ENCODE measurements at regions not wholly inside any gene's neighbourhood (a gene's known extent, or its start where the extent isn't known, plus 50 kb on each side); places are given as distances from the start of the nearest gene placed in this dataset.
A peak's percentile ranks its signal among the peaks of the same experiment; 100 is the strongest.

DNA sequence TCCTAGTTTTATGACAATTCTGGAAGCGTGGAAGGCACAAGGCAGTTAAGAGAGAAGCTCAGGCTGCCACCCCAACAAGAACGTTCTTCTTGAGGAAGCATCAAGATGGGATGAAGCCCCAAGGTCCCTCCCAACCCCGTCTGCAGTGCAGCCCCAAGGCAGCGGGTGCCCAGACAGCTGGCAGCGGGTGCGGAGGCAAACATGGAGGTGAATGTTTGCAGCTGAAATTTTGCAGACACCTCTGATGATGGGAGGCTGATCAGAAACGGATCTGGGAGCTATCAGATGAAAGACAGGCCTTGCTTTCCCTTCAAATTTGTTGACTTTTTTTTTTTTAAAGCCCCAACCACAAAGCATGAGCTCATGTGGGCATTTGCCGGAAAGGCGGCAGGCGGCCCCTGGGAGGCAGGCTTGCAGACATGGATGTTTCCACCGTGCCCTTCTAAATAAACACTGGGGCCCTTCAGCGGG lies 230.7 kb upstream of the RTL1 start:
- H3K4me3 ChIP-seq, result no peak overlapping the region
- H3K36me3 ChIP-seq, result no peaks in the 10 kb centered on the region
- no peaks in the 10 kb centered on the region for H3K4me1 ChIP-seq
- H3K9me3 ChIP-seq, result no peaks in the 10 kb centered on the region
- whole genome bisulfite sequencing, 5 donors, result 66 to 75% (median 70%) methylated on average over 11 to 12 of the region's 12 CpGs
- no peak for TF ChIP-seq POLR2A (IDR thresholded peaks at IDR 0.05)
- no peak for TF ChIP-seq POLR2AphosphoS5 (IDR thresholded peaks at IDR 0.05)
- no peak for TF ChIP-seq EP300 (IDR thresholded peaks at IDR 0.05)
- TF ChIP-seq, protein P1, sequence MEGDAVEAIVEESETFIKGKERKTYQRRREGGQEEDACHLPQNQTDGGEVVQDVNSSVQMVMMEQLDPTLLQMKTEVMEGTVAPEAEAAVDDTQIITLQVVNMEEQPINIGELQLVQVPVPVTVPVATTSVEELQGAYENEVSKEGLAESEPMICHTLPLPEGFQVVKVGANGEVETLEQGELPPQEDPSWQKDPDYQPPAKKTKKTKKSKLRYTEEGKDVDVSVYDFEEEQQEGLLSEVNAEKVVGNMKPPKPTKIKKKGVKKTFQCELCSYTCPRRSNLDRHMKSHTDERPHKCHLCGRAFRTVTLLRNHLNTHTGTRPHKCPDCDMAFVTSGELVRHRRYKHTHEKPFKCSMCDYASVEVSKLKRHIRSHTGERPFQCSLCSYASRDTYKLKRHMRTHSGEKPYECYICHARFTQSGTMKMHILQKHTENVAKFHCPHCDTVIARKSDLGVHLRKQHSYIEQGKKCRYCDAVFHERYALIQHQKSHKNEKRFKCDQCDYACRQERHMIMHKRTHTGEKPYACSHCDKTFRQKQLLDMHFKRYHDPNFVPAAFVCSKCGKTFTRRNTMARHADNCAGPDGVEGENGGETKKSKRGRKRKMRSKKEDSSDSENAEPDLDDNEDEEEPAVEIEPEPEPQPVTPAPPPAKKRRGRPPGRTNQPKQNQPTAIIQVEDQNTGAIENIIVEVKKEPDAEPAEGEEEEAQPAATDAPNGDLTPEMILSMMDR (IDR thresholded peaks at IDR 0.05), result no peak
- intact Hi-C loops (cut with DNase I; ENCODE audit: low total_unique reads), result no loop called here
- peaks cover 0 to 44% (median 3%) of the 10 kb centered on the region in 3 donors for H3K27me3 ChIP-seq
- H3K27ac ChIP-seq, result no peak overlapping the region
- DNase-seq, result peak in 1 of 2 donors; percentile 46

DNA sequence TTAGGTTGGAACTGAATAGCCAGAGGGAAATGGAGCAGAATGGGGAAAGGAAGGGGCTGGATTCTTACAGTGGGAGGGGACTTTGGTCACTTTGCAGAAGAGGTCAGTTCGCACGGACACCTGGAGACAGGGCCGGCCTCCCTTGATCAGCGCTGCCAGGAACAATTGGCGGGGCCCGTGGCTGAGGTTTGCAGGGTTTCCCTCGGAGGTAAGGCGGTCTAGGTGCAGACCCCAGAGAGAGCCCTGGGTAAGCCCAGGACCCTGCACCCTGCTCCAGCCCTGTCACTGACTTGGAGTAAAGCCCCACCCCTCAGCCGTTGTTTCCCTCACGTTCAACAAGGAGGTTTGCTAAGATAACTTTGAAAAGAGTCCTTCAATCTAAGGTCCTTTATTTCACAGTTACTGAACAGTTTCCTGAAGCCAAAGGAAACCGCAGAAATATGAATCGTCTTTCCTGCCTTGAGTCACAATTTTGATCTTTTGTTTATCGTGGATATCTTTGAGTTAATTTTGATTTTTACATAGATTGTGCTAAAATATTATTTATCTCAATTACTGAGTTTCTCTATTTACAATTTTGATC lies 231.4 kb upstream of the RTL1 start:
- WGBS, 5 donors, result 35 to 55% (median 39%) methylated on average over 13 of the region's 13 CpGs
- no peaks in the 10 kb centered on the region for H3K36me3 ChIP-seq
- TF ChIP-seq POLR2A (IDR thresholded peaks at IDR 0.05), result no peak
- no peak overlapping the region for H3K27ac ChIP-seq
- no peak overlapping the region for H3K4me3 ChIP-seq
- intact Hi-C loops (cut with DNase I; ENCODE audit: low total_unique reads), result no loop called here
- peaks cover 0 to 36% (median 3%) of the 10 kb centered on the region in 3 donors for H3K27me3 ChIP-seq
- H3K9me3 ChIP-seq, result no peaks in the 10 kb centered on the region
- no peaks in the 10 kb centered on the region for H3K4me1 ChIP-seq
- peak; percentile 1 to 23 for DNase-seq

DNA sequence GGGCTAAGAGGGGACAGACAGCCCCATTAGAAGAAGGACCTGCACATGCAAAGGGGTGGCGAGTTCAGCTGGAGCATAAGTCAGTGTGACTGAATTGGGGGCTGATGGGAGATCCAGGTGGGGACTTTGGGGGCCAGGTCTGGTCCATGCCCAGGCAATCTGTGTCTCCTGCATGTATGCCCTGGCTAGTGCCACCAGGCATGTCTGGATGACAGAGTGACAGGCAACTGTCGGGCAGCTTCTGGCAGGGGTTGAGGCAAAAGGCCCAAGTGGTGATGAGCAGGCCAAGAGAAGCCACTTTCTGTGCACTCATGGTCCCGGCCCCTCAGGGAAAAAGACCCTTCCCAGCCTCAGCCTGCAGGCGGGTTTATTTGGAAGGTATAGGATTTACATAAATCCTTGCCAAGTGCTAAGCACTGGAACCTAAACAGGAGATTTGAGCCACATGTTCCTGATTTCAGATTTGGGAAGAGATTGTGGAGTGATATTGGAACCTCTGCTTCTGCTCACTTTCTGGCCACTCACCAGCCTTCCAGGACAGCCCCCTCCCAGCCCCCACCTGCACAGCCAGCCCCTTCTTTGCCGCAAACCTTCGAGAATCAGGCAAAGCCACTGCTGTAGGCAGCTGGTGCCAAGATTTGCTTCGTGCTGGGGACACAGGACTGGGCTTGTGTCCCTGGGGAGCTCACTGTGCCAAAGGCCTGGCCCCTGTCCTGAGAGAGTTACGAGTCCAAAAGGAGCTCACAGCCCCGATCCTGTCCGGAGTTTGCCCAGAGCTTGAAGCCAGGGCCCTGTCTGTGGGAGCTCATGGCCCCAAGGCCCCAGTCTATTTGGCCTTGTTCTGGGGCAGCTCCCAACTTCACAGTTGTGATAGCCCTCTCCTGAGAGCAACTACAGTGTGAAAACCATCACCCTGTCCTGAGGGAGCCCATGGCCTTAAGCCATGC lies 232.5 kb upstream of the RTL1 start:
- Histone ChIP-seq H3K36me3 (no peaks in the 10 kb centered on the region), H3K4me3 (no peak overlapping the region), H3K9me3 (peaks cover 0 to 3% (median 0%) of the 10 kb centered on the region in 4 donors), H3K27me3 (peaks cover 0 to 30% (median under 1%) of the 10 kb centered on the region in 3 donors), H3K4me1 (no peaks in the 10 kb centered on the region), H3K27ac (no peak overlapping the region)
- intact Hi-C loops (cut with DNase I; ENCODE audit: low total_unique reads), result no loop called here
- DNase-seq, result peak; percentile 4 to 14
- TF ChIP-seq, protein P1 (IDR thresholded peaks at IDR 0.05), result no peak
- TF ChIP-seq EP300 (IDR thresholded peaks at IDR 0.05) (no peak), POLR2AphosphoS5 (IDR thresholded peaks at IDR 0.05) (no peak), POLR2A (IDR thresholded peaks at IDR 0.05) (no peak)
- WGBS, 5 donors, result 70 to 82% (median 75%) methylated on average over 5 to 10 of the region's 10 CpGs

DNA sequence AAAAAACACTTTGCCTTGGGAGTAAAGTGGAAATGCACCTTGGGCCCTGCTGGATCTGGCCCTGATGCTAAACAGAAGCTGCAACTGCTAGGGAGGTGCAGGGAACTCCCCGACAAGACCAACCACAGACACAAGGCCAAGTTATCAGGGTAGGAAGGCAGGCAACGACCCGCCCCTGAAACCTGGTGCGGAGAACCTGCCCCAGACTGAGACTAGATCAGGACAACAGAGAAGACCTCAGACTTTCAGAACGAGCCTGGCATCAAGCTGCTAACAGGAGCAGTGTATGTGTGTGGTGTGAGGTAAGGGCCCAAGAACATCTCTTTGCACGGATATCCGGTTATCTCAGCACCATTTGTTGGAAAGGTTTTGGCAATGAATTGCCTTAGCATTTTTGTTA lies 233.7 kb upstream of the RTL1 start:
- intact Hi-C loops (cut with DNase I; ENCODE audit: low total_unique reads), result no loop called here
- no peaks in the 10 kb centered on the region for H3K36me3 ChIP-seq

More for the DNA sequence above, 233.7 kb upstream of the RTL1 start:
- 81 to 92% (median 89%) methylated on average over 7 of the region's 7 CpGs for WGBS, 5 donors
- no peak for DNase-seq
- H3K4me3 ChIP-seq, result no peak overlapping the region
- peaks cover 0 to 10% (median 7%) of the 10 kb centered on the region in 4 donors for H3K9me3 ChIP-seq
- H3K4me1 ChIP-seq, result no peaks in the 10 kb centered on the region
- H3K27me3 ChIP-seq, result peaks cover 0 to 18% (median 0%) of the 10 kb centered on the region in 3 donors
- no peak overlapping the region for H3K27ac ChIP-seq
- TF ChIP-seq POLR2A (IDR thresholded peaks at IDR 0.05), result no peak
- TF ChIP-seq, protein P1 (IDR thresholded peaks at IDR 0.05), result no peak
- no peak for TF ChIP-seq EP300 (IDR thresholded peaks at IDR 0.05)
- TF ChIP-seq POLR2AphosphoS5 (IDR thresholded peaks at IDR 0.05), result no peak
